HL-60 (cell line): ENCODE measurements at regions not wholly inside any gene's neighbourhood (a gene's known extent, or its start where the extent isn't known, plus 50 kb on each side); places are given as distances from the start of the nearest gene placed in this dataset.

Source experiments
- POLR2AphosphoS5 ChIP-seq: IDR thresholded peaks from 2 replicates; pipeline ENCODE4 v1.6.1; 2012; ENCODE audit warnings: low read depth
- REST ChIP-seq: IDR thresholded peaks from 2 replicates; pipeline ENCODE4 v1.6.1; 2012; ENCODE audit warnings: low read depth; ENCODE audit not compliant: insufficient replicate concordance
- SPI1 ChIP-seq: IDR thresholded peaks from 2 replicates; pipeline ENCODE4 v1.6.1; 2012; ENCODE audit warnings: low read depth, mild to moderate bottlenecking, borderline replicate concordance
- TF ChIP-seq, protein P1 (sequence below): IDR thresholded peaks from one replicate; pipeline ENCODE4 v1.5.1; 2011; ENCODE audit warnings: low read length, control low read depth, inconsistent platforms; ENCODE audit not compliant: insufficient read depth

DNA sequence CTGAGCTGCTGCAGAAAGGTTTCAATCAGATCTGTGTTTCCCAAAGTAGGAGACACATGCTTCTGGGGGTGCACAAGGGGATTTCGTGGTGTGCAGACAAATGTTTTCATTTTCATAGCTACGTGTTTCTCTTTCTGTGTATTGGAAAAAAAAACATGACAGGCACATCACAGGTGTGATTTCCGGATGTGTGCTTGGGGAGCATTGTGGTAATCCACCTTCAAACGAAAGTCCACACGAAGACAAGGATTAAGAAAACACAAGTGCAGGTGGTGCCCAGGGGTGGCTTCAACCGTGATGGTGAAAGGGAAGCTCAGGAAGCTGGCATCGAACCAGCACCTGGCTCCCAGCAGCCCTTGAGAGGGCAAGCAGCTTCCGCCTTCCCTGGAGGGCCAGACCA lies 164.6 kb upstream of the LINGO1 start:
- TF ChIP-seq, protein P1, sequence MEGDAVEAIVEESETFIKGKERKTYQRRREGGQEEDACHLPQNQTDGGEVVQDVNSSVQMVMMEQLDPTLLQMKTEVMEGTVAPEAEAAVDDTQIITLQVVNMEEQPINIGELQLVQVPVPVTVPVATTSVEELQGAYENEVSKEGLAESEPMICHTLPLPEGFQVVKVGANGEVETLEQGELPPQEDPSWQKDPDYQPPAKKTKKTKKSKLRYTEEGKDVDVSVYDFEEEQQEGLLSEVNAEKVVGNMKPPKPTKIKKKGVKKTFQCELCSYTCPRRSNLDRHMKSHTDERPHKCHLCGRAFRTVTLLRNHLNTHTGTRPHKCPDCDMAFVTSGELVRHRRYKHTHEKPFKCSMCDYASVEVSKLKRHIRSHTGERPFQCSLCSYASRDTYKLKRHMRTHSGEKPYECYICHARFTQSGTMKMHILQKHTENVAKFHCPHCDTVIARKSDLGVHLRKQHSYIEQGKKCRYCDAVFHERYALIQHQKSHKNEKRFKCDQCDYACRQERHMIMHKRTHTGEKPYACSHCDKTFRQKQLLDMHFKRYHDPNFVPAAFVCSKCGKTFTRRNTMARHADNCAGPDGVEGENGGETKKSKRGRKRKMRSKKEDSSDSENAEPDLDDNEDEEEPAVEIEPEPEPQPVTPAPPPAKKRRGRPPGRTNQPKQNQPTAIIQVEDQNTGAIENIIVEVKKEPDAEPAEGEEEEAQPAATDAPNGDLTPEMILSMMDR: no peak
- TF ChIP-seq REST: no peak
- no peak for TF ChIP-seq POLR2AphosphoS5
- TF ChIP-seq SPI1: no peak
